GM11168 (cell line): ENCODE measurements at regions not wholly inside any gene's neighbourhood (a gene's known extent, or its start where the extent isn't known, plus 50 kb on each side); places are given as distances from the start of the nearest gene placed in this dataset.
"Not testable (repeated sequence)": the region's sequence is repeated elsewhere in the genome, so short reads cannot be mapped to it uniquely, and the experiment has no call there.

Experiments
- in situ Hi-C: fragments of 300-500 bp; cut with MboI; formaldehyde crosslinking; loops from one replicate; pipeline ENCODE4 v1.12.0; 2022; ENCODE audit warnings: low sequenced_read_pairs; ENCODE audit not compliant: unreplicated experiment

- in situ Hi-C loops, result no loop called here
Observed at GRCh38 chr2:83842421-83842820, 616.7 kb downstream of the SUCLG1 start.

GRCh38 chr2:83837823-83838222 lies 621.3 kb downstream of the SUCLG1 start:
- in situ Hi-C loops, result no loop called here

GRCh38 chr2:83827618-83828017 lies 631.5 kb downstream of the SUCLG1 start:
- in situ Hi-C loops, result no loop called here

DNA sequence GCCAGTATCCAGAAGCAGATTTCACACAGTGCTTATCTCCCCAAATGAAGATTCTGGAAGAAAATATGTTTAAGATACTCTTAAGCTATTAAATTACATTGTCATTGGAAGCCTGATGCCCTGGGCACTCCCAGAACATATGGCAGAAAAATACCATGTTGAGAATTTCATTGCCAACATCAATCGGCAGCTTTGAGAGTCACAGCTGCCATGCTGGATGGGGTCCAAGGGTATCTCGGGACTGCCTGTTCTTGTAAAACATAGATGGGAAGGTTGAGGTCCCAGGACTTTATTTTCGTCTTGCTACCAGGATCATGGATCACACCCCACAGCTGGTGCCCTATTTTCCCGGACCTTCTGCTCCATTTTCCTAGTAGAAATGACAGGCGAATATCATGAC lies 632.5 kb downstream of the SUCLG1 start:
- in situ Hi-C loops, result no loop called here

DNA sequence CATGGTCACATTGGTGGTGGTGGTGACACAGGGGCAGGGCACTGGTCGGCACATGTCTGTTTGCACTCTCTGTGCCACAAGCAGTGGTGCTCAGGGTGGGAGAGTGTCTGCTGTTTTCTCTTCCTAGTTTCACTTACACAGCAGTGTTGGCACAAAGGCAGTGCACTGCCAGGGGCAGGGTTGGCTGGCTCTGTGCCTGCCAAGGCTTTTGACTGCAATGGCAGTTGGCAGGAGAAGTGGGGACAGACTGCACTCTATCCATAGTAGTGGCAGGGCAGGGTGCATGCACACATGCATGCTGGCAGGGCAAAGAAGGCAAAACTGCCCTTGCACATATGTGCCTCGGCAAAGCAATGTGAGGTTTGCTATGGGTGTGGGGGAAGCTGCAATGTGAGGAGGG lies 635.9 kb downstream of the SUCLG1 start:
- in situ Hi-C loops, result no loop called here

- in situ Hi-C loops, result no loop called here
Observed at GRCh38 chr2:83817511-83817910, 641.6 kb downstream of the SUCLG1 start.

DNA sequence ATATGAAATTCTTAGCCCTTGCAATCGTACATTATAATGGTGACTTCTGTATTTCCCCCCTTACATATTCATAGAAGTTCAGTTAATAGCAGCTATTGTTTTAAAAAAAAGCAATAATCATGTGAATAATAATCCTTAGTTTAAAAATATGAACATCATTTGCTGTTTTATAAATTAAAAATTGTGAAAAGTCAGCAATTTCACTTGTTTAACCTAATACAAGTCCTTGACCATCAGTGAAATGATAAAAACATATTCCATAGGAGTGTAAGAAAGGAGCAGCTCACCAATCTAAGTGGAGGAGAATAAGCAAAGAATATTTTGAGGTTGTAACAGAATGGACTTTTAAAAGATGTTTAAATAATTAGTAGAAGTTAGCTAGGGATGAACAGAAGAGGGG lies 650.2 kb downstream of the SUCLG1 start:
- in situ Hi-C loops, result no loop called here

DNA sequence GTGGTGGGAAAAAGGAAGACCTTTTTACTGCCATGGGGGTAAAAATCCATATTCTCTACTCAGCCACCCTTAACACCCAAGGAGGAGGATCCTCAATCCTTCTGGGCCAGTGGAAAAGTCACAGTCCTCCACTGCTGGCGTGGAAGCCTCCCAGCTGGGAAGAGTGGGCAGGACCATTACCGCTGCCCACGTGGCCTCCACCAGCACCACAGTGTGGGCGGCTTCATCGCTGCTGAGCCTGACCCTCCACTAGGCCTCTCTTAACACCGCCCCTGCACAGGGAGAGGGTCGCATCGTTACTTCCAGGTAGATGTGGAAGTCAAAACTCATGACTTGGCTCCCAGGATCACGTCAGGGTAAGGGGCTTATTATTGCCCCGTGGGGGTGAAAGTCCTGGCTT lies 656.5 kb downstream of the SUCLG1 start:
- in situ Hi-C loops, result no loop called here

DNA sequence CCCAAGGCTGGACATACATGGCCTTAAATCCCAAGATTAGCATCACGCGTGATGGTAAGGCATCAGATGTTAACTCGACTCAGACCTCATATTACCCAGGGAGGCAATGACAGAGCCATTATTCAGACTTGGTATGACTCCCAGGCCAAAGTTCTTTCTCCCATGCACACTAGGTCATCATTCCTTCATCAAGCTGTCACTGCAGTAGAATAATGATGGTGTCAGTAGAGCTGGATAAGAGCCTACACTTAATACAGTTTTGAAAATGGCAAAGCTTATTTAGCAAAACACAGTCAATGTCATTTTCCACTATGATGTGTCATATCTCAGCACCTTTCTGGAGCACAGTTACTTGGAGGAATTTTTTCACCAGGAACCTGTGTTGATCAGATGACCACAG lies 663.3 kb downstream of the SUCLG1 start:
- in situ Hi-C loops, result no loop called here

- in situ Hi-C loops, result not testable (repeated sequence)
Observed at GRCh38 chr2:83790467-83790866, 668.6 kb downstream of the SUCLG1 start.

DNA sequence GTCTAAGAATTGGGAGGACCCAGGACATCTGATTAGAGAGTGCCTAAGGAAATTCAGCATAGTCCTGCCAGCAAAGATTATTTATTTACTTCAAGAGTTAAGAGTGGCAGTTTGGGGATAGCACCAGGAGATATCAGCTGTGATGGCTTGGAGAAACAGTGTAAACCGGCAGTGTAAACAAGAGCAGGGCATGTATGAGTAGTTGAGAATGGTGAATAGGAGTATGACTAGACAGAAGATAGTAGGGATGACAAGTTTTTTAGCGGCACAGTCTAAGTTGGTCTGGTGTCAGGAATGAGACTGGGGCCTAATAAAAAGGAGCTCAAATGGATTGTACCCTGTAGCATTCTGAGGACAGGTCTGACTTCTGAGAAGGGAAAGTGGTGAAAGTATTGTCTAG lies 669.4 kb downstream of the SUCLG1 start:
- in situ Hi-C loops, result not testable (repeated sequence)

DNA sequence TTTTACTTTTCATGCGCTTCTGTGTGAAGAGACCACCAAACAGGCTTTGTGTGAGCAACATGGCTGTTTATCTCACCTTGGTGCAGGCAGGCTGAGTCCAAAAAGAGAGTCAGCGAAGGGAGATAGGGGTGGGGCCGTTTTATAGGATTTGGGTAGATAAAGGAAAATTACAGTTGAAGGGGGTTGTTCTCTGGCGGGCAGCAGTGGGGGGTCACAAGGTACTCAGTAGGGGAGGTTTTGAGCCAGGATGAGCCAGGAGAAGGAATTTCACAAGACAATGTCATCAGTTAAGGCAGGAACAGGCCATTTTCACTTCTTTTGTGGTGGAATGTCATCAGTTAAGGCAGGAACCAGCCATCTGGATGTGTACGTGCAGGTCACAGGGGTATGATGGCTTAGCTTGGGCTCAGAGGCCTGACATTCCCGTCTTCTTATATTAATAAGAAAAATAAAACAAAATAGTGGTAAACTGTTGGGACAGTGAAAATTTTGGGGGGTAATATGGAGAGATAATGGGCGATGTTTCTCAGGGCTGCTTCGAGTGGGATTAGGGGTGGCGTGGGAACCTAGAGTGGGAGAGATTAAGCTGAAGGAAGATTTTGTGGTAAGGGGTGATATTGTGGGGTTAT lies 670.0 kb downstream of the SUCLG1 start:
- in situ Hi-C loops, result not testable (repeated sequence)

- in situ Hi-C loops, result no loop called here
Observed at GRCh38 chr2:83787189-83787588, 671.9 kb downstream of the SUCLG1 start.

DNA sequence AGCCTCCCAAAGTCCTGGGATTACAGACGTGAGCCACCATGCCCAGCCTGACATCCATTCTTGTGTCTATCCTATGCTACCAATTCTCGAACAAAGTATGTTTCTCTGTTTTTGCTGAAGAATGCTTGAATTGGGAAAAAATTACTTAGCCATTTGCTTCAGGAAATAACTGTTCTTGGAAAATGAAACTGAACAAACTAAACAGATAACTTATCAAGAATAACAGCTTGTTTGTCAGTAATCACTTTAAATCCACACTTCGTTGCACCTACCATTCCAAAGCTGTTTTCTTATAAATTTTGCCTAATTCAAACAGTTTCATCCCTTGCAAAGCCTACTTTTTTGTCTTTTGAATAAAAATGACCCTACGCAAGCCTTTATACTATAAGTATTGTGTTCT lies 672.9 kb downstream of the SUCLG1 start:
- in situ Hi-C loops, result no loop called here

DNA sequence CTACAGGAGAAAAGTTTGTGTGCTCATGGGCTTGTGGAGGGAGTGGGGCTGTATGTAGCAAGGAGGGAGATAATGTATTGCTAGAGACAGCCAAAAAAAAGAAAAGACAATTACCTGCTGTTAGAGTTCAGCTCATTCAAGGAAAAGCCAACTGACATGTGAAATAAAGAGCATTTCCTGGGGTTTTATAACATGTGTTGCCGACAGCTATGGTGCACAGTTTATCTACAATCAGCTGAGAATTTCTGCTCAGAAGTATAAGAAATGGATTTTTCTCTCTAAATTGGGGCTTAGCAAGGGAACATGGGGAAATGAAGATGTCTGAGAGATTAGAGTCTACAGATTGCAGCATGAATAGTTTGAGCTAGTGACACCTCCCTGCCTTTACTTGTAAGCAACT lies 674.1 kb downstream of the SUCLG1 start:
- in situ Hi-C loops, result no loop called here

GRCh38 chr2:83784315-83784714 lies 674.8 kb downstream of the SUCLG1 start:
- in situ Hi-C loops, result no loop called here

DNA sequence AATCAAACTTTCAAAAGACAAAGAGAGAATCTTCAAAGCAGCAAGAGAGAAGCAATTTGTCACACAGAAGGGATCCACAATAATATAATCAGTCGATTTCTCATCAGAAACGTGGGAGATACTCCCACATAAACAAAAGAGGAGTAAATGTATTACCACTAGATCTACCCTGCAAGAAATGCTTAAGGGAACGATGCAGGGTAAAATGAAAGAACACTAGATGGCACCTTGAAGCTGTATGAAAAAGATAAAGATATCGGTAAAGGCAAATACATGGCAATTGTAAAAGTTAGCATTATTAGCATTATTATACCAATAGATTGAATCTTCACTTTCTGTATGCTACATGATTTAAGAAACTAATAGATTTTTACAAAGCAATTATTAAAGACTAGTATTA lies 677.0 kb downstream of the SUCLG1 start:
- in situ Hi-C loops, result no loop called here

- in situ Hi-C loops, result no loop called here
Observed at GRCh38 chr2:83764447-83765005, 694.6 kb downstream of the SUCLG1 start.

GRCh38 chr2:83757329-83757728 lies 701.8 kb downstream of the SUCLG1 start:
- in situ Hi-C loops, result no loop called here

DNA sequence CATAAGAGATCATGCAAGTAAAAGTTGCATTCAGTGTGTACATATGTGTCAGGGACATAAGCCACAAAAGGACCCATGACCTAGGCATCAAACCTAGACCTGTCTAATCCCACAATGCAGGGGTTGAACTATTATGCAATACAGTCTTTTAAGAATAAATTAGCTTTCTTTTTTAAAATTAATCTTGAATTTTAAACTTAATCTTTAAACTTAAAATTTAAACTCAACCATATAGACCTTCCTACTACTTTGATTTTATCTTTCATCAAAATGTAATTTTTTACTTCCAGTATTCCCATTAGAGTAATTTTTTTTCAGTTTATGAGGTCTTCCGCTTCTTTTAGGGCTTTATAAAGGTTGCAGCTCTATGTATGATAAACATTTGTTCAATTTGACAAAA lies 702.9 kb downstream of the SUCLG1 start:
- in situ Hi-C loops, result no loop called here

- in situ Hi-C loops, result no loop called here
Observed at GRCh38 chr2:83747141-83747540, 711.9 kb downstream of the SUCLG1 start.

- in situ Hi-C loops, result no loop called here
Observed at GRCh38 chr2:83744855-83745254, 714.2 kb downstream of the SUCLG1 start.
